ENCODE measurements at regions not wholly inside any gene's neighbourhood (a gene's known extent, or its start where the extent isn't known, plus 50 kb on each side); places are given as distances from the start of the nearest gene placed in this dataset.
"Not testable (repeated sequence)": the region's sequence is repeated elsewhere in the genome, so short reads cannot be mapped to it uniquely, and the experiment has no call there.

DNA sequence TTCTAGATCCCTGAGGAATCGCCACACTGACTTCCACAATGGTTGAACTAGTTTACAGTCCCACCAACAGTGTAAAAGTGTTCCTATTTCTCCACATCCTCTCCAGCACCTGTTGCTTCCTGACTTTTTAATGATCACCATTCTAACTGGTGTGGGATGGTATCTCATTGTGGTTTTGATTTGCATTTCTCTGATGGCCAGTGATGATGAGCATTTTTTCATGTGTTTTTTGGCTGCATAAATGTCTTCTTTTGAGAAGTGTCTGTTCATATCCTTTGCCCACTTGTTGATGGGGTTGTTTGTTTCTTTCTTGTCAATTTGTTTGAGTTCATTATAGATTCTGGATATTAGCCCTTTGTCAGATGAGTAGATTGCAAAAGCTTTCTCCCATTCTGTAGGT, 216.6 kb downstream of the USP46 start:
- TF ChIP-seq, protein P1, sequence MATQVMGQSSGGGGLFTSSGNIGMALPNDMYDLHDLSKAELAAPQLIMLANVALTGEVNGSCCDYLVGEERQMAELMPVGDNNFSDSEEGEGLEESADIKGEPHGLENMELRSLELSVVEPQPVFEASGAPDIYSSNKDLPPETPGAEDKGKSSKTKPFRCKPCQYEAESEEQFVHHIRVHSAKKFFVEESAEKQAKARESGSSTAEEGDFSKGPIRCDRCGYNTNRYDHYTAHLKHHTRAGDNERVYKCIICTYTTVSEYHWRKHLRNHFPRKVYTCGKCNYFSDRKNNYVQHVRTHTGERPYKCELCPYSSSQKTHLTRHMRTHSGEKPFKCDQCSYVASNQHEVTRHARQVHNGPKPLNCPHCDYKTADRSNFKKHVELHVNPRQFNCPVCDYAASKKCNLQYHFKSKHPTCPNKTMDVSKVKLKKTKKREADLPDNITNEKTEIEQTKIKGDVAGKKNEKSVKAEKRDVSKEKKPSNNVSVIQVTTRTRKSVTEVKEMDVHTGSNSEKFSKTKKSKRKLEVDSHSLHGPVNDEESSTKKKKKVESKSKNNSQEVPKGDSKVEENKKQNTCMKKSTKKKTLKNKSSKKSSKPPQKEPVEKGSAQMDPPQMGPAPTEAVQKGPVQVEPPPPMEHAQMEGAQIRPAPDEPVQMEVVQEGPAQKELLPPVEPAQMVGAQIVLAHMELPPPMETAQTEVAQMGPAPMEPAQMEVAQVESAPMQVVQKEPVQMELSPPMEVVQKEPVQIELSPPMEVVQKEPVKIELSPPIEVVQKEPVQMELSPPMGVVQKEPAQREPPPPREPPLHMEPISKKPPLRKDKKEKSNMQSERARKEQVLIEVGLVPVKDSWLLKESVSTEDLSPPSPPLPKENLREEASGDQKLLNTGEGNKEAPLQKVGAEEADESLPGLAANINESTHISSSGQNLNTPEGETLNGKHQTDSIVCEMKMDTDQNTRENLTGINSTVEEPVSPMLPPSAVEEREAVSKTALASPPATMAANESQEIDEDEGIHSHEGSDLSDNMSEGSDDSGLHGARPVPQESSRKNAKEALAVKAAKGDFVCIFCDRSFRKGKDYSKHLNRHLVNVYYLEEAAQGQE (IDR thresholded peaks at IDR 0.05) = not testable (repeated sequence)
- not testable (repeated sequence) for TF ChIP-seq SP1 (IDR thresholded peaks at IDR 0.05); CTCF (IDR thresholded peaks at IDR 0.05; ENCODE audit: low read depth, low read length, missing input control); YY1 (IDR thresholded peaks at IDR 0.05); GABPA (IDR thresholded peaks at IDR 0.05 in 1 of 2, conservative IDR thresholded peaks at IDR 0.05 in 1 of 2); TAF1 (conservative IDR thresholded peaks at IDR 0.05); RAD21 (IDR thresholded peaks at IDR 0.05); JUND (IDR thresholded peaks at IDR 0.05); FOXA1 (IDR thresholded peaks at IDR 0.05); EGR1 (IDR thresholded peaks at IDR 0.05; ENCODE audit: low read depth in 2 of 2); ATF3 (IDR thresholded peaks at IDR 0.05); HNF4A (conservative IDR thresholded peaks at IDR 0.05)
- TF ChIP-seq, protein P2, sequence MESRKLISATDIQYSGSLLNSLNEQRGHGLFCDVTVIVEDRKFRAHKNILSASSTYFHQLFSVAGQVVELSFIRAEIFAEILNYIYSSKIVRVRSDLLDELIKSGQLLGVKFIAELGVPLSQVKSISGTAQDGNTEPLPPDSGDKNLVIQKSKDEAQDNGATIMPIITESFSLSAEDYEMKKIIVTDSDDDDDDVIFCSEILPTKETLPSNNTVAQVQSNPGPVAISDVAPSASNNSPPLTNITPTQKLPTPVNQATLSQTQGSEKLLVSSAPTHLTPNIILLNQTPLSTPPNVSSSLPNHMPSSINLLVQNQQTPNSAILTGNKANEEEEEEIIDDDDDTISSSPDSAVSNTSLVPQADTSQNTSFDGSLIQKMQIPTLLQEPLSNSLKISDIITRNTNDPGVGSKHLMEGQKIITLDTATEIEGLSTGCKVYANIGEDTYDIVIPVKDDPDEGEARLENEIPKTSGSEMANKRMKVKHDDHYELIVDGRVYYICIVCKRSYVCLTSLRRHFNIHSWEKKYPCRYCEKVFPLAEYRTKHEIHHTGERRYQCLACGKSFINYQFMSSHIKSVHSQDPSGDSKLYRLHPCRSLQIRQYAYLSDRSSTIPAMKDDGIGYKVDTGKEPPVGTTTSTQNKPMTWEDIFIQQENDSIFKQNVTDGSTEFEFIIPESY (IDR thresholded peaks at IDR 0.05) = not testable (repeated sequence)

All from liver (tissue), 3 donors.